ENCODE measurements at regions not wholly inside any gene's neighbourhood (a gene's known extent, or its start where the extent isn't known, plus 50 kb on each side); places are given as distances from the start of the nearest gene placed in this dataset.

DNA sequence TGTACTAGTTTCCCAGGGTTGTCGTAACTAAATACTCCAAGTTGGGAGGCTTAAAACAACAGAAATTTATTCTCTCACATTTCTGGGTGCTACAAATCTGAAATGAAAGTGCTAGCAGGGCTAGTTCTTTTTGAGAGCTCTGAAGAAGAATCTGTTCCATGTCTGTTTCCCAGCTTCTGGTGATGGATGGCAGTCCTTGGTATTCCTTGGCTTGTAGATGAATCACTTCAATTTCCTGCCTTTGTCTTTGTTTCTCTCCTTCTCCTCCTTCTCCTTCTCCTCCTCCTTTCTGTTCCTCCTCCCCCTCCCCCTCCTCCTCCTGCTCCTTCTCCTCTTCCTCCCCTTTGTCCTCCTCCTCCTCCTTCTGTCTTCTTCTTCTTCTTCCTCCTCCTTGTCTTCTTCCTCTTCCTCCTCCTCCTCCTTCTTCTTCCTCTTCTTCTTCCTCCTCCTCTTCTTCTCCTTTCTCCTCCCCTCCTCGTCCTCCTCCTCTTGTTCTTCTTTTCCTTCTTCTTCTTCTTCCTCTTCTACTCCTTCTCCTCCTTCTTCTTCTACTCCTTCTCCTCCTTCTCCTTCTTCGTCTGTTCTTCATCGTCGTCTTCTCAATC lies 104.7 kb upstream of the ANKRD55 start:
- no peak for DNase-seq

DNA sequence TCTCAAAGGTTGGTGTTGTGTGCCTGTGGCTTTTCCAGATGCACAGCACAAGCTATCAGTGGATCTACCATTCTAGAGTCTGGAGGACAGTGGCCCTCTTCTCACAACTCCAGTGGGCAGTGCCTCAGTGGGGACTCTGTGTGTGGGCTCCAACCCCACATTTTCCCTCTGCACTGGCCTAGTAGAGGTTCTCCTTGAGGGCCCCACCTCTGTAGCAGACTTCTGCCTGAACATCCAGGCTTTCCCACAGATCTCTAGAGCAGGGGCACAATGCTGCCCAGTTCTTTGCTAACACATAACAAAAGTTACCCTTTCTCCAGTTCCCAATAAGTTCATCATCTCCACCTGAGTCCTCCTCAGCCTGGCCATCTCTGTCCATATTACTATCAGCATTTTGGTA lies 102.1 kb upstream of the ANKRD55 start:
- no peak for DNase-seq

DNA sequence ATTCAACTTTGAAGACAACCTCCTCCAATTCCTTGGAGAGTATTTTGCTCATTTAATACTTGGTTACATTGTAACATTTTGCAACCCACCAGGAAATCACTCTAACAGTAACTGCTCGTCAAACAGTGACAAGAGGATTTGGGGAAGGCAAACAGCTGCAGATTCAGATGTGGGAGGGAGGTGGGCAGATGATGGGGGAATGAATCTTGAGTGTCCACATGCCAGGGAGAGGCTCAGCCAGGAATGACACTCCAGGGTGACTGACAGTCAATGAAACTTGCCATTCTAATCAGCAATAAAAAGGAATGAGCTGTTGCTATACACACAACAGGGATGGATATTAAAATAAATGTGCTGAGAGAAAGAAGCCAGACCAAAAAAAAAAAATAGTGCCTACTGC lies 97.7 kb upstream of the ANKRD55 start:
- DNase-seq = no peak

DNA sequence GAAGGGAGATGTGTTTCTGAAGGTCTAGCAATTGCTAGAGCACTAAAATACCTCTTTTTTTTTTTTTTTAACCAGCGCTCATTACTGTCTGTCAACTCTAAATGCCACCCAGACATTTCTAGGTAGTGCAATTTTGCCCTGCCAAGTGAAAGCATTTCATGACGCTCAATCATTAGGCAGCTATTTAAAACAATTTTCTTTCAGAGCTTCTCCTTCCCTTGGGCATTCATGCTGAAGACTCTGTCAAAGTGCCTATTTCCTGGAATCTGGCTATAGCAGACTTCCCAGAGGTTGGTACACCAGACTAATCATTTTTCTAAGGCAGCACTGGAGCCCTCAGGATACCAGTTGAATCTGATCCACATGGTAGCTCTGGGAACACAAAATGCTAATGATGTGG lies 97.0 kb upstream of the ANKRD55 start:
- no peak for DNase-seq

DNA sequence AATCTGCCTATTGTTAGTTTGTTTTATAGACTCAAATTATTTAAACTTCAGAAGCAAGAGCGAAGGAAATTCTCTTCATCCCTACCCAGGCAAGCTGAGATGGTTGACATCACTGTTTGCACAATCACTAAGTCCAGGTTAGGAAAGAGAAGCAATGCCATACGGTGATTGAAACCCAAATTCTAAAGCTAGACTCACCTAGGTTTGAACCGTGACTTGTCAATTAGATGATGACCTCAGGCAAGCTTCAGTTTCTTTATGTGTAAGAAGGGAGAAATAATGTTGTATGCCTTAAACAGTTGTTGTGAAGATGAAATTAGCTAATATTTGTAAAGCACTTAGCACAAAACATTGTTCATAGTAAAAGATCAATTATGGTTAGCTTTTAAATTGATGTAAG lies 96.5 kb upstream of the ANKRD55 start:
- no peak for DNase-seq

DNA sequence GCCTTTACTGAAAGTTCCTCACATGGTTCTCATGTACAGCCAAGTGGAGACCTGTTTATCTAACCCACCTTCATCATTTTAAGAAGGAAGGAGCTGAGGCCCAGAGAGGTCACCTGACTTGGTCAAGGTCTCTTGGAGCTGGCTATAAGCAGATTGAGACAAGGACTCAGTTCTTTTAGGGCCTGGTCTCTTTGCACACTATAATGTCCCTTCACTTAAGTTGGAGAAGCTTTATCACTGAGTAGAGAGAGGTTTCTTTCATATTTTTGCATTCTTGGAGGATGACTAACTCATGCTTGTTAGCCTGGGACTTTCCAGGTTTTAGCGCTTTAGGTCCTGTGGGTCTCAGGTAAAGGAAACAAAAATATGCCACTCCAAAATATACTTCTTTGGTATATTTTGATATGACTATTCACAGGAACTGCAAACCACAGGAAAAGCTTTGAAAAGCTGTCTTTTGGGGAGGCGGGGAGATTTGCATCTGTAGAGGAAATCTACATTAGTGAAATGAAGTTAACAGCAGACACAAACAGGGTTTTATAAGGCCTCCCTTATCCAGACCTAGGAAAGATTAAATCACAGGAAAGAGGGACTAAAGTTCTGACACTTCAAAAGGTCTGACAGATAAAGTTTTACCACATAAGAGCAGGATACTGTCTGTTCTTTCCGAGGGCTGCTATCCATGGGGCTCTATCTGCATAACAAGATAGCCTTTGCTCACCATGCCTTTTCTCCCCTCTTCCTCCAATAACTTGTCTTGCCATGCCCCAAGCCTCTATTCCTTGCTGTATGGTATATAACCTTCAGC lies 95.8 kb upstream of the ANKRD55 start:
- DNase-seq = no peak

DNA sequence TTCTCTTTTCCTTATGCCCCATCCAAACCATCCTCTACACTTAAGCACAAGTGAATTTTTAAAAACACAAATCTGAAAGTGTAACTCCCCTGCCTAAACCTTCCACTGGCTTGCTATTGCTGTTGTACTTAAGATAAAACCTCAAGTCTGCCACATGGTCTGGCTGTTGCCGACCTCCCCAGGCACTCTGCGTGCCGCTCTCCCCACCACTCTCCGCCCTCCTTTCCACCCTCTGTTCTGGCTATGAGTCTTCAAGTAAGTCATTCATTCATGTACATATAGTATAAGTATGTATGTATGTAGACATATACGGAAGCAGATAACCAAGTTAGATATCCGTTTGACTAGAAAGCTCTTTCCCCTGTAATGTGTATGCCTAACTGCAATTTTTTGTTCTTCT lies 94.7 kb upstream of the ANKRD55 start:
- no peak for DNase-seq

DNA sequence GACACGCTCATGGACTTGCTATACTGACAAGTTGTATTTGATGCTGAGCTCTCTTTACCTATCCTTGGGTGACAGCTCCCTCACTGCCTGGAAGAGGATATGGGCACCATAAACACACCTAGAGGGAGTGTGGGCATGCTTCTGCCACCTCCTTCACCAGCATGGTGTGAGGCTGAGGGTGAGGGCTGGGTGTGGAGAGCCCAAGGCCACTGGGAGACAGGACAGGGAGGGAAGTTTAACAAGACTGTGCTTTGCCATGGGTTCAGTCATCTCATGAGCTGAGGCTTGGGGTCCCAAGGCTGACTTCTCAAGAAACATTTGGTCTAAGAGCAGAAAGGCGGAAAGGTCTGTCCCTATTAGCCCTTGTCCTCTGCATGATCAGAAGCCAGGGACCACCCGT lies 93.6 kb upstream of the ANKRD55 start:
- no peak for DNase-seq

DNA sequence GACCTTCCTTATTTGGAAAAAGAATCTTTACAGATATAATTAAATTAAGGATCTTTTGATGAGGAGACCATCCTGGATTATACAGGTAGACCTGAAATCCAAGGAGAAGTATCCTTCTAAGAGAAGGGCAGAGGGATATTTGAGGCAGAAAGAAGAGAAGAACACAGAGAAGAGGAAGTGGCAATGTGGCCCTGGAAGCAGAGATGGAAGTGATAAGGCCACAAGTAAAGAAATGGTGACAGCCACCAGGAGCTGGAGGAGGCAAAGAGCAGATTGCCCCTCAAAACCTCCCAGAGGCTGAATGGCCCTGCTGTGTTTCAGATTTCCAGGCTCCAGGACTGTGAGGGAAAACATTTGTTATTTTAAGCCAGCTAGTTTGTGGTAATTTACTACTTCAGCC lies 93.0 kb upstream of the ANKRD55 start:
- DNase-seq = no peak

DNA sequence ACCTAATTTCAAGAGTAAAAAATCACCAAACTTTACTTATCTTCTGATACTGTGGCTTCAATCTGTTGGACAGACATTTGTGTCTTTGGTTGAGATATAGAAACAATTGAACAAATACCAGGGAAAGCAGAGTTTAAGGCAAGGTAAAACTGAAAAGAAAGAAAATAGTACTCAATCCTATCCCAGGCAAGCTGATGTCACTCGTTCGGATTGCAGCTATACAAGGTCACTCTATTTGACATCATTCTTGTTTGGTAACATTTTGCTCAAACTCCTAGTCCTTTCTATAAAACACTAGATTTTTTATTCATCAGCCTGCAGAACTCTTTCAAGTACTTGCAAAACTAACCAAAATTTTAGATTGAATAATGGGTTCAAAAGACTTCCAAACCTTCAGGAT lies 91.9 kb upstream of the ANKRD55 start:
- DNase-seq = no peak

DNA sequence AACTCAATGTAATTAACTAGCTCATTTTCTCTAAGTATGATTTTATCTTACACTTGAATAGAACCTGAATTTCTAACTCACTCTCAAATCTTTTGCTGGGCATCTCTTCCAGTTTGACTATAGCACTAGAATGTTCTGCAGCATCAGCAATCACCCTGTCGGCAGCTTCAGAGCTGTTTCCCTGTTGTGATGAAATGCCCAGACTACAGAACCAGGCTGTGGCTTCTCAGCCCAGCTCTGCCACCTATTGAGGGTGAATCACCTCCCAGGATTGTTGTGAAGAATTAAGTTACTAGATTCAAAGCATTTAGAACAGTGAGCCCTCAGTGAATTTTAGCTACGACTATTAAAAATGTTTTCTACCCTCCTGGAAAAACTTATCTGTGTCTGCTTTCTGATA lies 90.4 kb upstream of the ANKRD55 start:
- DNase-seq = no peak

DNA sequence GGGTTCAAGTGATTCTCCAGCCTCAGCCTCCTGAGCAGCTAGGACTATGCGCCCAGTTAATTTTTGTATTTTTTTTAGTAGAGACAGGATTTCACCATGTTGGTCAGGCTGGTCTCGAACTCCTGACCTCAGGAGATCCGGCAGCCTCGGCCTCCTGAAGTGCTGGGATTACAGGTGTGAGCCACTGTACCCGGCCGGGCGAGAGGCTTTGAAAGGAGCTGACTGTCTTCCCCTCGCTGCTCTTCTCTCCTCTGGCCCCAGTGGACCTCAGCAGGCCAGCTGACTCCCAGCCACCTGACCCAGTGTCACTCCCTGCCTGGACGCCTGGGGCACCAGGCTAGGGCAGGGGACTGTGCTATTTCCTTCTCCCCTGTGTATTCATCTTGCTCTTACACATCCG lies 89.5 kb upstream of the ANKRD55 start:
- DNase-seq = no peak

DNA sequence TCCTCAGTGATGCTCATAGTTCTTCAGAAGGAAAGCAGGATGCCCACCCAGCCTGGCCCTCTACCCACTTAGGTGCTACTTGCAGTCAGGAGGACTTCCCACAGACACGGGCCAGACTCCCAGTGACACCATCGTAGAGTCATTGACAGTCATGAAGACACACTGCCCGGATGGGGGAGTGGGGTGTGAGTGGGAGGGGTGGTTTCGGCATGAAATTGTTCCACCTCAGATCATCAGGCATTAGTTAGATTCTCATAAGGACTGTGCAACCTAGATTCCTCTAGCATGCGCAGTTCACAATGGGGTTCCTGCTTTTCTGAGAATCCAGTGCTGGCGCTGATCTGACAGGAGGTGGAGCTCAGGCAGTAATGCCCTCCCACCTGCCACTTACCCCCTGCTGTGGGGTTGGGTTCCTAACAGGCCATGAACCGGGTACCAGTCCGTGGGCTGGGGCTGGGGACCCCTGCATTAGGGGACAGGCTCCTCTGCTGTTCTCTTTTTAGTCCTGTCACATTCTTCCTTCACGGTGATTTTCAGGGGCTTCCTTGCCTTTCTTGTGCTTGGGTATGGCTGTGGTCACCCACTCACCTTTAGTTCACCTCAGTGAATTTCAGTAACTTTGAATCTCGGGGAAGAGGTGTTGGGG lies 88.2 kb upstream of the ANKRD55 start:
- no peak for DNase-seq

DNA sequence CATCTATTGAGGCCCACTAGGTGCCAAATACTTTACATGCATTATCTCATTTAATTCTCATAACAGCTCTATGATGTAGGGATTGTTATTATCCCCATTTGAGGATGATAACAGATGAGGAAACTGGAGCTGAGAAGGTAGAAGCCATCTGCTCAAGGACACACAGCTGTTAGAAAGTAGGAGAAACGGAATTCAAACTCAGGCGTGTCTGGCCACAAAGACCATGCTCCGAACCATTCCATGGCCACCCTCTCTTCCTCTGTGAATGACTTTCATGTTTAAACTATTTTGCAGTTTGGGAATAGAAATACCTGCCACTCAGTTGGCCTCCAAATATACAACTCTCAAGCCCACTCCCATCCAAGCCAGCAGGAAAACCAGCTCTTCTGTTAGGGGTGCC lies 87.6 kb upstream of the ANKRD55 start:
- no peak for DNase-seq

DNA sequence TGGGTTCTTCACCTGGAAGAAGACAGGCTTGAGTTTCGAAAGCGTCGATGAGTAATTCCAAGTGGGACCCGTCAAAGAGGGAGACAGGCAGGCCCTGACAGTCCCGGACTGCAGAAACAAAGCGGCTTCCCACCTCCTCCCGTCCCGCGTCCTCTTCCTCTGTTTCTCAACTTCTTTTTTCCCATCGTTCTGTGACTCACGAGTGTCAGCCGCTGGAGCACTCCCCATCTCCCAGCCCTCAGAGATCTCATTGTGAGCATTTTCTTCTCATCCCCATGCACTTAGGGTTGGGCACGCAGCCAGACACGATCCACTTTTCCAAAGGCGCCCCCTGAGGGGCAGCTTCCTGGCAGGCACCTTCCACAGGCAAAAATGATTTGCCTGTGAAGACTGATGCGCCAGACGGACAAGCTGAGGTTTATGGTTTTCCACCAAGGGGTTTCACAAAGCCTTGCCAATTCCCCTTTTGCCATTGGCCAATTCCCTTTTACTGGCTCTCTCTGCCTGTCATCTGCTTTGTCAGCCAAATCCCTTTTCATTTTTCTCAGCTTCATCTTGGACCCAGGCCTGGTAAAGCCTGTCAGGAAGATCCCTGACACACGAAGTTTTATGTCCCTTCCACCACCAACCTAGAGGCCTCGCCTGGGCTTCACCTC lies 86.5 kb upstream of the ANKRD55 start:
- DNase-seq = no peak

DNA sequence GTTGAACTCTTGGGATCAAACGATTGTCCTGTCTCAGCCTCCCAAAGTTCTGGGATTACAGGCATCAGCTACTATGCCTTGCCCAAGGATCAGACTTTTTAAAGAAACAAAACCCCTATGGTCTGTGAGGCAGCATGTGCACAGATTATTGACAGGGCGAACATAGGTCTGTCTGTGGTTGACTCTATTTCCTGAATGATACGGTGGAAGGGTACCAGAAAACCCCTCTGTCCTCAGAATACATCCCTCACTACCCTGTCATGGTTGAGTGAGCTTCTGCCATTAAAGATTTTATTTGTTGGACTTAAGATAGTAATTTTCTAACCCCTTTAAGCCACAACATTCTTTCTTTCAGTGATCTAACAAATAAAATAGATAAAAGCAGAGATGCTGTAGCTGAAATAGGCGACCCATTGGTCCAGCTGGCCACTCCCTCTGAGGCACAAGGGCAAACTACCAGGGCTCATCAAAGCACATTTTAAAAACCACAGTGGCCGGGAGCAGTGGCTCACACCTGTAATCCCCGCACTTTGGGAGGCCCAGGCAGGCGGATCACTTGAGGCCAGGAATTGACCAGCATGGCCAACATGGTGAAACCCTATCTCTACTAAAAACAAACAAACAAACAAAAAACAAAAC lies 84.9 kb upstream of the ANKRD55 start:
- DNase-seq = no peak

DNA sequence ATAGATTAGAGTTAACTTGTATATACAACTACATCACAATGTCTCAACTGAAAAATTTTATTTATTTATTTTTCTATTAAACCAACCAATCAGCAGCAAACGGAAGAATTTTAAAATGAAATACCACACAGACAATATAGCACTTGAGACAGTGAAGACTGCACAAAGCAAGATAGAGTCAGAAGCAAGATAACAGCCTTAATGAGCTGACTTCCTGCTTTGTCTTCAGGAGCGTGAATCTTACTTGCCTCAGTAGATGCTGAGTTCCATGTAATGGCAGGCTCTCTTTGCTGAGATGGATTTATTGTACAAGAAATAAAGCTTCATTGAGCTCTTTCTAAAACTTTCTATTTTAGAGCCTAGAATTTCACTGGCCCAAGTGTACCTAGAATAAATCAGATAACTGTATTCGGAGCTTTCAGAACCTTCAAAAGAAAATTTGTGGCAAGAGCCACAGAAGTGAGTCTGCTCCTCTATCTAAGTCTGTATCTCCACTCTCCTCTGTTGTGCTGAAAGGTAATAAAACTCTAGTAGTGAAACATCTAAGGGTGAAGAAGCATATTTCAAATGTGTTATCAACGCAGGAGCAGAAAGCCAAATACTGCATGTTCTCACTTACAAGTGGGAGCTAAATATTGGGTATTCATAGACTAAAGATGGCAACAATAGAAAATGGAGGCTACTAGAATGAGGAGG lies 83.3 kb upstream of the ANKRD55 start:
- no peak for DNase-seq

DNA sequence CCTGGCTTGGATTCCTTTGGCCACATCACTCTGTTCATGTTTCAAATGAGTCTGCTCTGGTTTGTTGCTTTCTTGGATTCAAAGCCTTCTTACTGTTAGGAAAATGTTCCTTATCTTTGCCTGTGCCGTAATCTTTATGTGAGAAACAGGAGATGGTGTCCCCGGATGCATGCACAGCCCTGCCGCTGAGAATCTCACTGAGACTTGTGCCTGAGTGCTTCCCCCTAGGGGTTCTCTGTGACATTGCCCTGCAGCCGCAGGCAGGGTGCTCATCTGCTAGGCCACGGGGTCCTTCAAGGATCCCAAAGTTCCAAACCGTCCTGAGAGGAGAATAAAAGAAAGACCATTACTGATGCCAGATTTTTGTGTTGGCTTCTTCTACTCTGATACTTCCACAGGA lies 81.4 kb upstream of the ANKRD55 start:
- no peak for DNase-seq

DNA sequence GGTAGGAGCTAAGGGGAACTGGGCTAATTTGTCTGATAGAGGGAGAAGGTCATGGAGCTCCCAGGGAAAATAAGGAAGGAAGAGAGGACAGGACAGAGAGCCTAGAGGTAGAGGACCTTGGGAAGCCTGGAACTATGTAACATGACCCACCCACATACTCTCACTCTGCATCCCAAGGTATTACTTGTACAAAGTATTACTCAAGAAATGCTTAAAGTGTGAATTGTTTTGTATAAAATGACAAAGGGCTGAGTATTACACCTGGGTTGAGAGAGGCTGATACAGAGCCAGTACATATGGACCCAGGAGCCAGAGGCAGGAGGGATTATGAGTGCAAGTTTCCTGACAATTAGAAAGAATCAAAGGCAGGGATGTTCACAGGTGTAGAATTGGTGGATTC lies 80.5 kb upstream of the ANKRD55 start:
- DNase-seq = no peak

DNA sequence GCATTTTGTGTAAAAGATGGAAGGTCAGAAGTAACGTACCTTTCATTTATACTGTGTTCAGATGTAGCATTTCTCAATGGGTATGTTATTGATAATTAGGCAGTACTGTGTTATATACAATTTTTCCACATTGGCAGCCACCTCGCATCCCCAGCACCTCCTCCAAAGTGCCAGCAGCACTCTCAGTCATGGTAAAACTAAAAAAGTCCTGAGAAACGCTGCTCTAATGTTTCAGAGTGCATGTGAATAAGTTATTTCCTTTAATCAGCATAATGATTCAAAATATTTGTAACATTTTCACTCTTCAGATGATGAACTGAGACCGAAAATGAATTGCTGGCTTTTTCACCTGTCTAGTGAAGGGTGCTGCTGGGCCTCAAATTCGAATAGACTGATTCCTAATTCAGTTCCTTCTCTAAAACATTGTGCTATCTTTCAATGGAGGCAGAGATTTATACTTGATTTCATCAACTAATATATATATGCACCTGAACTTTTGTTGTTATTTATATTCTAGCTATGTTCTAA lies 79.9 kb upstream of the ANKRD55 start:
- DNase-seq = no peak

DNA sequence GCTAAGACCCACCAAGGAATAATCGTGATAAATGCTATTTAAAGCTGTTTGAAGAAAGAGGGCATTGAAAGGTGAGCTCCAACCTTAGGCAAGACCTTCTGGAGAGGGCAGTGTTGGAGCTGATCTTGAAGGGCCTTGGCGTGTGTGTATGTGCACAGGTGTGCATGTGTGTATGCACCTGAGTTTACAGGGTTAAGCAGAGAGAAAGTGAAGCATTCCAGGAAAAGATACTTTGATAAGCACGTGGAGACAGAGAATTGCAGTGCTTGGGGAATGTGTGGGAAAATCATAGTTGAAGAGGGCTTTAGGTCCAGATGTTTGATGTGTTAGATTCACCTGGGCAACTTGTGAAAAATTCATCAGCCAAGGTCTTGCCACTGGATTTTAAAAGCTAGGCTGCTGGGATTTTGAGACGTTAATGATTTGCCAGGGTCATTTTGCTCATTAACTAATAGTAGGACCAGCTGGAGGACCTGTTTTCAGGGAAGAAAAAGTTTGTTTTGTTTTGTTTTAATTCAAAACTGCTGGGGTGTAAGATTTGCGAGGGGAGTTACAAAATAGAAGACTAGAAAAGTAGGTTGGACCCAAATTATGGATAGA lies 78.3 kb upstream of the ANKRD55 start:
- DNase-seq = no peak

DNA sequence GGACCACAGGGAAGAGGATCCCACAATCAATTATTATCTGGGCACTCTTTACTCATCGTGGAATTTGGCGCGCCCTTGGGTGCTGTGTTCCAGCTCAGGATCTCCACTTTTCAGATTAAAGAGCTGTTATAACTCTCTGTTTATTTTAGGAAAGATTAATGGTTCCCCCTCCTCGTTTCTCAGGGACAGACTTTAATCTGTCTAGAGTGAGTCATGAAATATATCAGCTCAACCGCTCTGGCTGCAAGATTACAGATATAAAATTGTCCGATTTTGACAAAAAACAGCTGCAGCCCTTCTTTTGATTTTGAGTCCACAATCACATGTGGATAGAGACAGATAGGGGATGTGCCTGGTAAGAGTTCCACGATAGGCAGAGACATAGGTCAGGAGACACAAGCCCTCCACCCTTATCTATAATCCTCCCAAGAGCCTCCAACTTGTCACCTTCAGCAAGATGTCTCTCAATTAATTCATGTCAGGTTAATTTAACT lies 77.6 kb upstream of the ANKRD55 start:
- no peak for DNase-seq

All from DMS79 (cell line).